Neural crest cell (in vitro differentiated cells): ENCODE measurements at regions not wholly inside any gene's neighbourhood (a gene's known extent, or its start where the extent isn't known, plus 50 kb on each side); places are given as distances from the start of the nearest gene placed in this dataset.

Experiments used
- DNase-seq: peaks from one replicate; pipeline ENCODE4 v3.0.0; 2021; ENCODE audit warnings: low read depth, mixed read lengths, low spot score
- H3K27ac Mint-ChIP-seq: one replicate; pipeline ENCODE4 v1.8.0; 2021; ENCODE audit warnings: mild to moderate bottlenecking, mixed read lengths; ENCODE audit not compliant: unreplicated experiment
- H3K27me3 Mint-ChIP-seq: 2 replicates; pipeline ENCODE4 v1.8.0; 2021; ENCODE audit warnings: low read depth, mild to moderate bottlenecking, mixed read lengths
- H3K36me3 Mint-ChIP-seq: 2 replicates; pipeline ENCODE4 v1.8.0; 2021; ENCODE audit warnings: low read depth, mild to moderate bottlenecking, mixed read lengths
- H3K4me1 Mint-ChIP-seq: 2 replicates; pipeline ENCODE4 v1.8.0; 2021; ENCODE audit warnings: mixed read lengths
- H3K4me3 Mint-ChIP-seq: one replicate; pipeline ENCODE4 v1.8.0; 2021; ENCODE audit warnings: mild to moderate bottlenecking, mixed read lengths
- H3K9me3 Mint-ChIP-seq: 2 replicates; pipeline ENCODE4 v1.8.0; 2021; ENCODE audit warnings: mixed read lengths
- CTCF ChIP-seq: fragments of 200-600 bp; sonication (generic); conservative IDR thresholded peaks from 2 replicates; pipeline ENCODE4 v1.5.0; 2021; ENCODE audit warnings: antibody characterized with exemption, mild to moderate bottlenecking

GRCh38 chr1:188762166-188762743 lies 1715.4 kb downstream of the BRINP3 start:
- Mint-ChIP-seq H3K4me3 (no peak overlapping the region), H3K4me1 (peaks cover 6% of the 10 kb centered on the region), H3K36me3 (no peaks in the 10 kb centered on the region), H3K9me3 (peaks cover 3% of the 10 kb centered on the region), H3K27ac (no peak overlapping the region), H3K27me3 (no peaks in the 10 kb centered on the region)
- TF ChIP-seq CTCF: no peak
- DNase-seq: no peak

DNA sequence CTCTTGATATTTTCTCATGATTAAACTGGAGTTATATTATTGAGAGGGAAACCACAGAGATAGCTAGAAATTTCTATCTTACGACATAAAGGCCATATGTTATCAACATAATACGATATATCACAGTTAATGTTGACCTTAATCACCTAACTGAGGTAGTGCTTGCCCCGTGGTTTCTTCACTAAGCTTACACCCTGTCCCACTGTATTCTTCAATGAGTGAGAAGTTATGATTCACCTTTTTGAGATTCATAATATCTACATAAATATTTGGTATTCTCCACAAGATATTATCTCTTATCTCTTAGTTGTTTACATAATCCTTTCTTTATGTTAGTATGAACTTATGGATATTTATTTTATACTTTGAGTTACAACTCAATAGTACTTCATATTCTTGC lies 1714.1 kb downstream of the BRINP3 start:
- Mint-ChIP-seq H3K36me3 (no peaks in the 10 kb centered on the region), H3K27me3 (no peaks in the 10 kb centered on the region), H3K4me1 (peaks cover 6% of the 10 kb centered on the region), H3K9me3 (peaks cover 3% of the 10 kb centered on the region), H3K27ac (no peak overlapping the region), H3K4me3 (no peak overlapping the region)
- DNase-seq: no peak
- no peak for TF ChIP-seq CTCF

DNA sequence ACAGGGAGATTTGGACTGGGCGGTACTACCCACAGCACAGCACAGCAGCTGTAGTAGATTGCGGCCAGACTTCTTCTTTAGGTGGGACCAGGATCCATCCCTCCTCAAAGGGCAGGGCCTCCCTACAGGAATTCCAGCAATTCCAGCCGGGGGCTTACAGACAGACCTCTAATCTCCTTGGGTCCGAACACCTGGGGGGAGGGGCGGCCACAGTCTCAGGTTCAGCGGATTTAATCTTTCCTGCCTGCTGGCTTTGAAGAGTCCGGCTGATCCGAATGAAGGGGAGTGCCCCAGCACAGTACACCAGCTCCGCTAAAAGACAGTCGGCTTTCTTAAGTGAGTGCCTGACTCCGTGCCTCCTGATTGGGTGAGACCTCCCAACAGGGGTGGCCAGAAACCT lies 1708.5 kb downstream of the BRINP3 start:
- H3K4me1 Mint-ChIP-seq: peaks cover 2% of the 10 kb centered on the region
- DNase-seq: no peak
- H3K4me3 Mint-ChIP-seq: no peak overlapping the region
- H3K27ac Mint-ChIP-seq: no peak overlapping the region
- peaks cover 10% of the 10 kb centered on the region for H3K36me3 Mint-ChIP-seq
- TF ChIP-seq CTCF: no peak
- H3K27me3 Mint-ChIP-seq: no peaks in the 10 kb centered on the region
- H3K9me3 Mint-ChIP-seq: peaks cover 10% of the 10 kb centered on the region

- no peak for TF ChIP-seq CTCF
- peaks cover 10% of the 10 kb centered on the region for H3K36me3 Mint-ChIP-seq
- H3K27me3 Mint-ChIP-seq: no peaks in the 10 kb centered on the region
- no peak overlapping the region for H3K27ac Mint-ChIP-seq
- H3K4me1 Mint-ChIP-seq: no peaks in the 10 kb centered on the region
- H3K4me3 Mint-ChIP-seq: no peak overlapping the region
- H3K9me3 Mint-ChIP-seq: peaks cover 10% of the 10 kb centered on the region
- no peak for DNase-seq
Observed at GRCh38 chr1:188769936-188770335, 1707.7 kb downstream of the BRINP3 start.

DNA sequence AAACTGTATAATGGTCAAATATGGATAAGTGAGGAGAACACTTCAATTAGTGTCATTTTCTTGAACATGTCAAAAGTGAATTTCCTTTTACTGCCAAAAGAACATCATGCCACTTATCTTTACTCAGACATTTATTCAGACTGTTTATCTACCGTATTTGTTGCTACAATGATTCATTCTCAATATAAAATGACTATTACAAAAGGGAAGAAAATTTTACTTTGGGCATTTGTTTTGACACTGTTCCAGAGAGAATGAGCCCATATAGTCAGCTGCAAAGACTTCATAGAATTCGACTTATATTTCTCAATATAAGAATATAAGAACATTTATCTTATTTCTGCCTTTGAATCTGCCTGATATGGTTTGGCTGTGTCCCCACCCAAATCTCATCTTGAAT lies 1699.1 kb downstream of the BRINP3 start:
- no peak overlapping the region for H3K4me3 Mint-ChIP-seq

More for the DNA sequence above, 1699.1 kb downstream of the BRINP3 start:
- no peak overlapping the region for H3K27ac Mint-ChIP-seq
- H3K36me3 Mint-ChIP-seq: peaks cover 5% of the 10 kb centered on the region
- TF ChIP-seq CTCF: no peak
- peaks cover 10% of the 10 kb centered on the region for H3K9me3 Mint-ChIP-seq
- no peaks in the 10 kb centered on the region for H3K27me3 Mint-ChIP-seq
- no peak for DNase-seq
- peaks cover 4% of the 10 kb centered on the region for H3K4me1 Mint-ChIP-seq
